HEK293T (cell line): ENCODE measurements at regions not wholly inside any gene's neighbourhood (a gene's known extent, or its start where the extent isn't known, plus 50 kb on each side); places are given as distances from the start of the nearest gene placed in this dataset.

Experiments used
- ARNT ChIP-seq: fragments of 450-650 bp; IDR thresholded peaks from 2 replicates; pipeline ENCODE4 v1.6.1; 2017; ENCODE audit warnings: mild to moderate bottlenecking
- ELF4 ChIP-seq: fragments of 450-650 bp; IDR thresholded peaks from 2 replicates; pipeline ENCODE4 v1.6.1; 2017; ENCODE audit warnings: antibody characterized with exemption
- FOXK2 ChIP-seq: fragments of 450-650 bp; IDR thresholded peaks from 2 replicates; pipeline ENCODE4 v1.6.1; 2016; ENCODE audit warnings: mild to moderate bottlenecking
- HDGF ChIP-seq: fragments of 450-650 bp; IDR thresholded peaks from 2 replicates; pipeline ENCODE4 v1.6.1; 2017; ENCODE audit warnings: antibody characterized with exemption, borderline replicate concordance
- LEF1 ChIP-seq: fragments of 450-650 bp; IDR thresholded peaks from 2 replicates; pipeline ENCODE4 v1.6.1; 2017; ENCODE audit warnings: mild to moderate bottlenecking, borderline replicate concordance
- SP1 ChIP-seq: fragments of 450-650 bp; IDR thresholded peaks from 2 replicates; pipeline ENCODE4 v1.6.1; 2017
- SUZ12 ChIP-seq: fragments of 450-650 bp; IDR thresholded peaks from 2 replicates; pipeline ENCODE4 v1.6.1; 2016; ENCODE audit warnings: mild to moderate bottlenecking
- TARDBP ChIP-seq: fragments of 450-650 bp; IDR thresholded peaks from 2 replicates; pipeline ENCODE4 v1.6.1; 2016
- ZNF384 ChIP-seq: fragments of 450-650 bp; IDR thresholded peaks from 2 replicates; pipeline ENCODE4 v1.6.1; 2016
- TF ChIP-seq, protein P1 (sequence below): fragments of 450-650 bp; IDR thresholded peaks from 2 replicates; pipeline ENCODE4 v1.6.1; 2016

DNA sequence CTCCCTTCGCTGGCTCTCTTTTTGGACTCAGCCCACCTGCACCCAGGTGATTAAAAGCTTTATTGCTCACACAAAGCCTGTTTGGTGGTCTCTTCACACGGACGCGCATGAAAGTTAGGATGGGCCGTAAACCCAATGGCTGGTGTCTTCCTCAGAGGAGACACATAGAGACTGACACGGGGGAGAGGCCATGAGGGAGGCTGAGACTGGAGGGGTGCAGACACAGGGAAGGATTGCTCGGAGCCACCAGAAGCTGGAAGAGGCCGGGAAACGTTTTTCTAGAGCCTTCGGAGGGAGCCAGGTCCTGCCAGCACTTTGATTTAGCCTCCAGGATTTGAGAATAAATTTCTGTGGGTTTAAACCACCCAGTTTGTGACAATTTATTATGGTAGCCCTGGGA lies 274.9 kb downstream of the AGTPBP1 start:
- no peak for TF ChIP-seq FOXK2
- TF ChIP-seq SP1, result no peak
- no peak for TF ChIP-seq ELF4
- TF ChIP-seq HDGF, result no peak
- TF ChIP-seq LEF1, result no peak
- TF ChIP-seq SUZ12, result no peak
- no peak for TF ChIP-seq TARDBP
- no peak for TF ChIP-seq ZNF384
- TF ChIP-seq, protein P1, sequence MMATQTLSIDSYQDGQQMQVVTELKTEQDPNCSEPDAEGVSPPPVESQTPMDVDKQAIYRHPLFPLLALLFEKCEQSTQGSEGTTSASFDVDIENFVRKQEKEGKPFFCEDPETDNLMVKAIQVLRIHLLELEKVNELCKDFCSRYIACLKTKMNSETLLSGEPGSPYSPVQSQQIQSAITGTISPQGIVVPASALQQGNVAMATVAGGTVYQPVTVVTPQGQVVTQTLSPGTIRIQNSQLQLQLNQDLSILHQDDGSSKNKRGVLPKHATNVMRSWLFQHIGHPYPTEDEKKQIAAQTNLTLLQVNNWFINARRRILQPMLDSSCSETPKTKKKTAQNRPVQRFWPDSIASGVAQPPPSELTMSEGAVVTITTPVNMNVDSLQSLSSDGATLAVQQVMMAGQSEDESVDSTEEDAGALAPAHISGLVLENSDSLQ, result no peak
- TF ChIP-seq ARNT, result no peak
